Naive thymus-derived CD4-positive, alpha-beta T cell (primary cell): ENCODE measurements at regions not wholly inside any gene's neighbourhood (a gene's known extent, or its start where the extent isn't known, plus 50 kb on each side); places are given as distances from the start of the nearest gene placed in this dataset.

Experiments used
- ATAC-seq: fragments of 150-1000 bp; cut with Tn5 transposase; 2 replicates; pipeline ENCODE4 v1.10.0; 2021; ENCODE audit warnings: mild to moderate bottlenecking, moderate library complexity
- CTCF ChIA-PET: fragments of 350-600 bp; sonication (Branson Sonifier 250); formaldehyde crosslinking; loops from one replicate; lab custom pipeline; 2021; ENCODE audit warnings: antibody characterized with exemption; lab: Charles Lee
- POLR2A ChIA-PET: fragments of 350-600 bp; sonication (Branson Sonifier 250); formaldehyde crosslinking; loops from one replicate; lab custom pipeline; 2021; ENCODE audit warnings: antibody characterized with exemption, inconsistent platforms; lab: Charles Lee
- DNase-seq, 9 donors: peaks; one replicate each; pipeline versions ENCODE4 v3.0.0 to v3.0.0-alpha.2; 2020 to 2022; ENCODE audit warnings: mixed read lengths in 1 of 9
- H3K27ac ChIP-seq: one replicate; pipeline ENCODE4 v1.7.0; 2013; ENCODE audit warnings: mild to moderate bottlenecking, low read depth, low read length, moderate library complexity
- H3K27me3 ChIP-seq, 2 donors: one replicate each; pipeline ENCODE4 v1.7.0; 2013; ENCODE audit warnings: low read length in 2 of 2, mild to moderate bottlenecking in 2 of 2, moderate library complexity in 2 of 2; ENCODE audit not compliant: control insufficient read depth in 2 of 2, insufficient read depth in 2 of 2
- H3K36me3 ChIP-seq, 3 experiments: 1 replicate in 2 of 3; 2 replicates in 1 of 3; pipeline ENCODE4 v1.7.0; 2013; ENCODE audit warnings: low read length in 3 of 3, mild to moderate bottlenecking in 3 of 3, moderate library complexity in 1 of 3; ENCODE audit not compliant: insufficient read depth in 3 of 3, control insufficient read depth in 2 of 3
- H3K4me1 ChIP-seq, 2 donors: one replicate each; pipeline ENCODE4 v1.7.0; 2013; ENCODE audit warnings: low read length in 2 of 2, mild to moderate bottlenecking in 2 of 2, moderate library complexity in 1 of 2; ENCODE audit not compliant: control insufficient read depth in 2 of 2, insufficient read depth in 2 of 2
- H3K4me3 ChIP-seq: 2 replicates; pipeline ENCODE4 v1.7.0; 2013; ENCODE audit warnings: mild to moderate bottlenecking, low read length
- H3K9me3 ChIP-seq, 3 experiments: 1 replicate in 2 of 3; 2 replicates in 1 of 3; pipeline ENCODE4 v1.7.0; 2013; ENCODE audit warnings: low read length in 3 of 3; ENCODE audit not compliant: control insufficient read depth in 2 of 3
- H3K27ac Mint-ChIP-seq, 9 donors: one replicate each; pipeline ENCODE4 v1.8.0; 2020 to 2022; ENCODE audit warnings: mixed read lengths in 9 of 9, mild to moderate bottlenecking in 8 of 9, moderate library complexity in 5 of 9, inconsistent platforms in 2 of 9
- H3K27me3 Mint-ChIP-seq, 5 donors: one replicate each; pipeline ENCODE4 v1.8.0; 2021 to 2022; ENCODE audit warnings: mixed read lengths in 5 of 5, mild to moderate bottlenecking in 1 of 5
- H3K36me3 Mint-ChIP-seq, 5 donors: one replicate each; pipeline ENCODE4 v1.8.0; 2020 to 2022; ENCODE audit warnings: mixed read lengths in 5 of 5, mild to moderate bottlenecking in 3 of 5, inconsistent platforms in 1 of 5
- H3K4me1 Mint-ChIP-seq, 7 donors: one replicate each; pipeline ENCODE4 v1.8.0; 2020 to 2022; ENCODE audit warnings: mixed read lengths in 7 of 7, mild to moderate bottlenecking in 3 of 7, inconsistent platforms in 1 of 7
- H3K4me3 Mint-ChIP-seq, 10 donors: one replicate each; pipeline ENCODE4 v1.8.0; 2020 to 2022; ENCODE audit warnings: mild to moderate bottlenecking in 10 of 10, mixed read lengths in 10 of 10, moderate library complexity in 6 of 10, inconsistent platforms in 2 of 10
- H3K9me3 Mint-ChIP-seq, 11 donors: one replicate each; pipeline ENCODE4 v1.8.0; 2020 to 2022; ENCODE audit warnings: mixed read lengths in 11 of 11, mild to moderate bottlenecking in 4 of 11, inconsistent platforms in 1 of 11, moderate library complexity in 1 of 11
- intact Hi-C, 2 donors: fragments of 100-400 bp; cut with micrococcal nuclease; formaldehyde crosslinking; loops; one replicate each; pipeline ENCODE4 v1.15.1; 2023

GRCh38 chr22:49158741-49159564 lies 668.7 kb downstream of the BRD1 start:
- Histone ChIP-seq H3K27ac (no peak overlapping the region), H3K4me1 (no peaks in the 10 kb centered on the region), H3K4me3 (no peak overlapping the region), H3K9me3 (no peaks in the 10 kb centered on the region), H3K27me3 (no peaks in the 10 kb centered on the region), H3K36me3 (no peaks in the 10 kb centered on the region)
- H3K4me1 Mint-ChIP-seq: no peaks in the 10 kb centered on the region
- POLR2A ChIA-PET: no interaction called here
- no peak for DNase-seq
- intact Hi-C loops: no loop called here
- no peak overlapping the region for H3K4me3 Mint-ChIP-seq
- CTCF ChIA-PET: no interaction called here
- H3K27ac Mint-ChIP-seq: no peak overlapping the region
- ATAC-seq: no peak
- peaks cover 0 to 17% (median 5%) of the 10 kb centered on the region in 5 donors for H3K27me3 Mint-ChIP-seq
- no peaks in the 10 kb centered on the region for H3K36me3 Mint-ChIP-seq
- H3K9me3 Mint-ChIP-seq: peaks cover 0 to 6% (median 0%) of the 10 kb centered on the region in 11 donors

GRCh38 chr22:49157529-49158339 lies 669.9 kb downstream of the BRD1 start:
- Mint-ChIP-seq H3K4me3 (no peak overlapping the region), H3K4me1 (no peaks in the 10 kb centered on the region), H3K9me3 (peaks cover 0 to 6% (median 0%) of the 10 kb centered on the region in 11 donors), H3K27me3 (peaks cover 0 to 11% (median 5%) of the 10 kb centered on the region in 5 donors), H3K27ac (no peak overlapping the region), H3K36me3 (no peaks in the 10 kb centered on the region)
- ChIA-PET POLR2A (no interaction called here), CTCF (no interaction called here)
- no peaks in the 10 kb centered on the region for H3K27me3 ChIP-seq
- H3K4me1 ChIP-seq: no peaks in the 10 kb centered on the region
- ATAC-seq (no peak), DNase-seq (no peak)
- no peak overlapping the region for H3K27ac ChIP-seq
- H3K9me3 ChIP-seq: no peaks in the 10 kb centered on the region
- H3K4me3 ChIP-seq: no peak overlapping the region
- no peaks in the 10 kb centered on the region for H3K36me3 ChIP-seq
- intact Hi-C loops: no loop called here

- H3K27me3 Mint-ChIP-seq: peaks cover 0 to 6% (median 0%) of the 10 kb centered on the region in 5 donors
- ChIA-PET CTCF (no interaction called here), POLR2A (no interaction called here)
- H3K36me3 Mint-ChIP-seq: no peaks in the 10 kb centered on the region
- Histone ChIP-seq H3K36me3 (no peaks in the 10 kb centered on the region), H3K27me3 (no peaks in the 10 kb centered on the region), H3K9me3 (no peaks in the 10 kb centered on the region), H3K4me1 (no peaks in the 10 kb centered on the region), H3K27ac (no peak overlapping the region), H3K4me3 (no peak overlapping the region)
- intact Hi-C loops: no loop called here
- H3K9me3 Mint-ChIP-seq: peaks cover 0 to 6% (median 0%) of the 10 kb centered on the region in 11 donors
- no peaks in the 10 kb centered on the region for H3K4me1 Mint-ChIP-seq
- DNase-seq (no peak), ATAC-seq (no peak)
- no peak overlapping the region for H3K4me3 Mint-ChIP-seq
- H3K27ac Mint-ChIP-seq: no peak overlapping the region
These were observed 670.9 kb downstream of the BRD1 start for GRCh38 chr22:49156662-49157285.

- ChIA-PET CTCF (no interaction called here), POLR2A (no interaction called here)
- DNase-seq (no peak), ATAC-seq (no peak)
- H3K36me3 ChIP-seq: no peaks in the 10 kb centered on the region
- no peaks in the 10 kb centered on the region for H3K36me3 Mint-ChIP-seq
- intact Hi-C loops: no loop called here
- no peaks in the 10 kb centered on the region for H3K4me1 Mint-ChIP-seq
- H3K4me3 ChIP-seq: no peak overlapping the region
- H3K27ac ChIP-seq: no peak overlapping the region
- H3K27ac Mint-ChIP-seq: no peak overlapping the region
- no peaks in the 10 kb centered on the region for H3K9me3 ChIP-seq
- H3K4me3 Mint-ChIP-seq: no peak overlapping the region
- H3K27me3 Mint-ChIP-seq: peaks cover 0 to 4% (median 0%) of the 10 kb centered on the region in 5 donors
- peaks cover 0 to 6% (median 0%) of the 10 kb centered on the region in 11 donors for H3K9me3 Mint-ChIP-seq
- no peaks in the 10 kb centered on the region for H3K4me1 ChIP-seq
- H3K27me3 ChIP-seq: no peaks in the 10 kb centered on the region
These were observed 671.7 kb downstream of the BRD1 start for GRCh38 chr22:49155770-49156580.

- CTCF ChIA-PET: no interaction called here
- DNase-seq (no peak), ATAC-seq (no peak)
- POLR2A ChIA-PET: no interaction called here
- H3K9me3 ChIP-seq: no peaks in the 10 kb centered on the region
- no peaks in the 10 kb centered on the region for H3K4me1 ChIP-seq
- Mint-ChIP-seq H3K36me3 (no peaks in the 10 kb centered on the region), H3K27me3 (peaks cover 0 to 5% (median 0%) of the 10 kb centered on the region in 5 donors), H3K4me1 (no peaks in the 10 kb centered on the region), H3K27ac (no peak overlapping the region), H3K9me3 (peaks cover 0 to 6% (median 0%) of the 10 kb centered on the region in 11 donors), H3K4me3 (no peak overlapping the region)
- no peaks in the 10 kb centered on the region for H3K36me3 ChIP-seq
- intact Hi-C loops: no loop called here
- H3K4me3 ChIP-seq: no peak overlapping the region
- no peak overlapping the region for H3K27ac ChIP-seq
- H3K27me3 ChIP-seq: no peaks in the 10 kb centered on the region
These were observed 672.5 kb downstream of the BRD1 start for GRCh38 chr22:49155039-49155769.

DNA sequence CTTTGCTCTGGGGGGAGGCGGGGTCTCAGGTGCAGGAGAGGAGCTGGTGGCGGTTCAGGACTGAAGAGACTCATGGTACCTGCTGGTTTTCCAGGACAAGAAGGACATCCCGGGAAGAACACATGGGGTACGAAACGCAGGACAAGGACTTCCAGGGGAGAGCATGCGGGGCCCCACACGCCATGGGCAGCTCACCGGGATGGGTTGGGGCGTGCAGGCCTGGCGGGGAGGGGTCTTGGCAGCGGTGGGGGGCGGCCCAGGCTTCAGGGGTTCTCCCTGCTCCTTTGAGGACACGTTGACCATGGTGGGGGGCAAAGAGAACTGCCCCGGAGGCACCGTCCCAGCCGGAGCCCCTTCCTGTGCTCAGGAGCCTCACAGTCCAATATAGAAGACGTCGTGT lies 673.2 kb downstream of the BRD1 start:
- Histone ChIP-seq H3K36me3 (no peaks in the 10 kb centered on the region), H3K4me1 (no peaks in the 10 kb centered on the region), H3K27ac (no peak overlapping the region), H3K27me3 (no peaks in the 10 kb centered on the region), H3K4me3 (no peak overlapping the region), H3K9me3 (no peaks in the 10 kb centered on the region)
- DNase-seq: no peak
- CTCF ChIA-PET: no interaction called here
- Mint-ChIP-seq H3K9me3 (peaks cover 0 to 6% (median 0%) of the 10 kb centered on the region in 11 donors), H3K36me3 (no peaks in the 10 kb centered on the region), H3K27me3 (peaks cover 0 to 5% (median 0%) of the 10 kb centered on the region in 5 donors), H3K4me1 (no peaks in the 10 kb centered on the region), H3K4me3 (no peak overlapping the region), H3K27ac (no peak overlapping the region)
- POLR2A ChIA-PET: no interaction called here
- no peak for ATAC-seq
- intact Hi-C loops: no loop called here
